H9 (cell line): ENCODE measurements at regions not wholly inside any gene's neighbourhood (a gene's known extent, or its start where the extent isn't known, plus 50 kb on each side); places are given as distances from the start of the nearest gene placed in this dataset.

Source experiments
- DNase-seq: peaks from one replicate; pipeline ENCODE4 v3.0.0-alpha.2; 2017
- H2AFZ ChIP-seq: one replicate; pipeline ENCODE4 v1.6.1; 2013; ENCODE audit warnings: mild to moderate bottlenecking, low read length, control low read depth, moderate library complexity
- H2AK5ac ChIP-seq: 2 replicates; pipeline ENCODE4 v1.6.1; 2013; ENCODE audit warnings: low read length, control low read depth, mixed read lengths; ENCODE audit not compliant: insufficient read length
- H2BK120ac ChIP-seq: one replicate; pipeline ENCODE4 v1.6.1; 2013; ENCODE audit warnings: low read depth, mild to moderate bottlenecking, low read length, control low read depth, inconsistent platforms; ENCODE audit not compliant: poor library complexity, severe bottlenecking
- H2BK12ac ChIP-seq: 2 replicates; pipeline ENCODE4 v1.6.1; 2013; ENCODE audit warnings: low read length, control low read depth, mixed read lengths, low read depth; ENCODE audit not compliant: insufficient read length
- H2BK15ac ChIP-seq: 2 replicates; pipeline ENCODE4 v1.6.1; 2013; ENCODE audit warnings: low read depth, low read length, control low read depth
- H2BK20ac ChIP-seq: one replicate; pipeline ENCODE4 v1.6.1; 2013; ENCODE audit warnings: low read depth, mild to moderate bottlenecking, low read length, control low read depth, inconsistent platforms; ENCODE audit not compliant: poor library complexity, severe bottlenecking
- H2BK5ac ChIP-seq: 2 replicates; pipeline ENCODE4 v1.6.1; 2013; ENCODE audit warnings: low read length, control low read depth, mixed read lengths; ENCODE audit not compliant: insufficient read length
- H3K14ac ChIP-seq: 2 replicates; pipeline ENCODE4 v1.6.1; 2013; ENCODE audit warnings: low read length, control low read depth; ENCODE audit not compliant: insufficient read depth
- H3K18ac ChIP-seq: 2 replicates; pipeline ENCODE4 v1.6.1; 2013; ENCODE audit warnings: low read depth, mild to moderate bottlenecking, mixed read lengths, low read length, control low read depth; ENCODE audit not compliant: insufficient read length
- H3K23ac ChIP-seq: 2 replicates; pipeline ENCODE4 v1.6.1; 2013; ENCODE audit warnings: low read length, control low read depth, mixed read lengths, low read depth; ENCODE audit not compliant: insufficient read length
- H3K23me2 ChIP-seq: 2 replicates; pipeline ENCODE4 v1.6.1; 2013; ENCODE audit warnings: low read depth, mild to moderate bottlenecking, mixed read lengths, low read length, control low read depth; ENCODE audit not compliant: insufficient read length, poor library complexity, severe bottlenecking
- H3K27ac ChIP-seq: 2 replicates; pipeline ENCODE4 v1.5.1; 2013; ENCODE audit warnings: low read length, control low read depth, mixed read lengths, low read depth; ENCODE audit not compliant: insufficient read length
- H3K27me3 ChIP-seq: 2 replicates; pipeline ENCODE4 v1.6.1; 2013; ENCODE audit warnings: low read length, control low read depth, inconsistent platforms; ENCODE audit not compliant: insufficient read depth
- H3K4ac ChIP-seq: 2 replicates; pipeline ENCODE4 v1.6.1; 2013; ENCODE audit warnings: low read depth, mild to moderate bottlenecking, control low read depth, inconsistent platforms, low read length, moderate library complexity
- H3K4me1 ChIP-seq: 2 replicates; pipeline ENCODE4 v1.6.1; 2013; ENCODE audit warnings: low read length, control low read depth, inconsistent platforms; ENCODE audit not compliant: insufficient read depth
- H3K4me2 ChIP-seq: 2 replicates; pipeline ENCODE4 v1.6.1; 2013; ENCODE audit warnings: low read length, control low read depth, mixed read lengths; ENCODE audit not compliant: insufficient read length, insufficient read depth
- H3K56ac ChIP-seq: 2 replicates; pipeline ENCODE4 v1.6.1; 2013; ENCODE audit warnings: low read depth, mild to moderate bottlenecking, mixed read lengths, low read length, control low read depth; ENCODE audit not compliant: insufficient read length
- H3K79me1 ChIP-seq: 2 replicates; pipeline ENCODE4 v1.6.1; 2013; ENCODE audit warnings: low read depth, mild to moderate bottlenecking, moderate library complexity, low read length, control low read depth, inconsistent platforms; ENCODE audit not compliant: insufficient read depth, poor library complexity, severe bottlenecking
- H3K79me2 ChIP-seq: 2 replicates; pipeline ENCODE4 v1.6.1; 2013; ENCODE audit warnings: low read length, control low read depth, inconsistent platforms; ENCODE audit not compliant: insufficient read depth
- H3K9ac ChIP-seq: 2 replicates; pipeline ENCODE4 v1.6.1; 2013; ENCODE audit warnings: low read length, control low read depth, mixed read lengths; ENCODE audit not compliant: insufficient read length; ENCODE audit errors: extremely low read depth
- H3K9me3 ChIP-seq: one replicate; pipeline ENCODE4 v1.6.1; 2013; ENCODE audit warnings: low read depth, low read length, inconsistent platforms; ENCODE audit not compliant: control insufficient read depth
- H3T11ph ChIP-seq: one replicate; pipeline ENCODE4 v1.6.1; 2013; ENCODE audit warnings: mild to moderate bottlenecking, low read length, control low read depth, inconsistent platforms
- H4K20me1 ChIP-seq: one replicate; pipeline ENCODE4 v1.6.1; 2013; ENCODE audit not compliant: control insufficient read depth, insufficient read length, insufficient read depth
- H4K5ac ChIP-seq: 2 replicates; pipeline ENCODE4 v1.6.1; 2013; ENCODE audit warnings: low read depth, mild to moderate bottlenecking, mixed read lengths, low read length, control low read depth; ENCODE audit not compliant: insufficient read length
- H4K8ac ChIP-seq: replicated peaks from 2 replicates; pipeline ENCODE4 v1.6.1; 2013; ENCODE audit warnings: low read length, control low read depth, mixed read lengths, low read depth; ENCODE audit not compliant: insufficient read length
- H4K91ac ChIP-seq: 2 replicates; pipeline ENCODE4 v1.6.1; 2013; ENCODE audit warnings: low read depth, mild to moderate bottlenecking, moderate library complexity, mixed read lengths, low read length, control low read depth; ENCODE audit not compliant: insufficient read length
- H3K27ac Mint-ChIP-seq, 3 experiments: 2 replicates in 2 of 3; 3 replicates in 1 of 3; pipeline ENCODE4 v1.8.0; 2020 to 2021; ENCODE audit warnings: mixed read lengths in 3 of 3, mild to moderate bottlenecking in 1 of 3, moderate library complexity in 1 of 3
- H3K27me3 Mint-ChIP-seq: 2 replicates; pipeline ENCODE4 v1.8.0; 2021; ENCODE audit warnings: low read depth, mild to moderate bottlenecking, moderate library complexity, mixed read lengths
- H3K36me3 Mint-ChIP-seq, 3 experiments: 2 replicates in 2 of 3; 3 replicates in 1 of 3; pipeline ENCODE4 v1.8.0; 2020 to 2021; ENCODE audit warnings: low read depth in 3 of 3, mixed read lengths in 3 of 3; ENCODE audit not compliant: insufficient read depth in 1 of 3
- H3K4me1 Mint-ChIP-seq, 2 experiments: 2 replicates each; pipeline ENCODE4 v1.8.0; 2020; ENCODE audit warnings: mixed read lengths in 2 of 2
- H3K4me3 Mint-ChIP-seq, 2 experiments: 2 replicates in 1 of 2; 3 replicates in 1 of 2; pipeline ENCODE4 v1.8.0; 2020 to 2021; ENCODE audit warnings: mild to moderate bottlenecking in 2 of 2, mixed read lengths in 2 of 2, moderate library complexity in 1 of 2
- H3K9me3 Mint-ChIP-seq, 2 experiments: 2 replicates in 1 of 2; 3 replicates in 1 of 2; pipeline ENCODE4 v1.8.0; 2020; ENCODE audit warnings: mild to moderate bottlenecking in 2 of 2, mixed read lengths in 2 of 2, moderate library complexity in 1 of 2
- WGBS: extraction: QIAGEN DNeasy Blood & Tissue Kit; methylation state at CpG from one replicate; pipeline ENCODE4 v1.1.7; 2013; ENCODE audit warnings: missing lambda C conversion rate, low lambda C conversion rate, mixed read lengths; ENCODE audit not compliant: insufficient read length; ENCODE audit errors: extremely low coverage; 5-methylcytosine and 5-hydroxymethylcytosine counted together
- TF ChIP-seq, protein P1 (sequence below): fragments of 200-600 bp; sonication (generic); conservative IDR thresholded peaks from 3 replicates; pipeline ENCODE4 v1.8.0; 2021; ENCODE audit warnings: antibody characterized with exemption, mild to moderate bottlenecking

- Histone ChIP-seq H2AFZ (no peak overlapping the region), H4K8ac (no peak overlapping the region), H2BK20ac (no peak overlapping the region), H2BK120ac (no peak overlapping the region), H3K27me3 (no peaks in the 10 kb centered on the region), H3K4ac (no peak overlapping the region), H3K18ac (no peak overlapping the region), H3K27ac (no peak overlapping the region), H2BK5ac (no peak overlapping the region), H2AK5ac (no peak overlapping the region), H3K4me2 (no peak overlapping the region), H4K20me1 (no peaks in the 10 kb centered on the region), H3K79me2 (no peaks in the 10 kb centered on the region), H3K4me1 (peaks cover 2% of the 10 kb centered on the region; the same call in 1 of the 2 replicates), H2BK15ac (no peak overlapping the region), H3K23ac (no peak overlapping the region), H3K9ac (no peak overlapping the region), H4K5ac (no peak overlapping the region), H3K56ac (no peak overlapping the region), H4K91ac (no peak overlapping the region), H3T11ph (no peak overlapping the region), H3K23me2 (no peaks in the 10 kb centered on the region), H2BK12ac (no peak overlapping the region), H3K79me1 (no peaks in the 10 kb centered on the region), H3K14ac (no peak overlapping the region), H3K9me3 (no peaks in the 10 kb centered on the region)
- TF ChIP-seq, protein P1, sequence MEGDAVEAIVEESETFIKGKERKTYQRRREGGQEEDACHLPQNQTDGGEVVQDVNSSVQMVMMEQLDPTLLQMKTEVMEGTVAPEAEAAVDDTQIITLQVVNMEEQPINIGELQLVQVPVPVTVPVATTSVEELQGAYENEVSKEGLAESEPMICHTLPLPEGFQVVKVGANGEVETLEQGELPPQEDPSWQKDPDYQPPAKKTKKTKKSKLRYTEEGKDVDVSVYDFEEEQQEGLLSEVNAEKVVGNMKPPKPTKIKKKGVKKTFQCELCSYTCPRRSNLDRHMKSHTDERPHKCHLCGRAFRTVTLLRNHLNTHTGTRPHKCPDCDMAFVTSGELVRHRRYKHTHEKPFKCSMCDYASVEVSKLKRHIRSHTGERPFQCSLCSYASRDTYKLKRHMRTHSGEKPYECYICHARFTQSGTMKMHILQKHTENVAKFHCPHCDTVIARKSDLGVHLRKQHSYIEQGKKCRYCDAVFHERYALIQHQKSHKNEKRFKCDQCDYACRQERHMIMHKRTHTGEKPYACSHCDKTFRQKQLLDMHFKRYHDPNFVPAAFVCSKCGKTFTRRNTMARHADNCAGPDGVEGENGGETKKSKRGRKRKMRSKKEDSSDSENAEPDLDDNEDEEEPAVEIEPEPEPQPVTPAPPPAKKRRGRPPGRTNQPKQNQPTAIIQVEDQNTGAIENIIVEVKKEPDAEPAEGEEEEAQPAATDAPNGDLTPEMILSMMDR: no peak
- Mint-ChIP-seq H3K27ac (no peak overlapping the region), H3K9me3 (peaks cover 5 to 7% of the 10 kb centered on the region in 2 experiments; a peak in 4 of 5 replicates), H3K4me3 (no peak overlapping the region), H3K36me3 (peaks cover 0 to 10% (median 4%) of the 10 kb centered on the region in 3 experiments; a peak in 4 of 7 replicates), H3K4me1 (peaks cover 25 to 30% of the 10 kb centered on the region in 2 experiments), H3K27me3 (no peaks in the 10 kb centered on the region; the same call in 1 of the 2 replicates)
- WGBS: no CpG with 5 or more reads among the region's 1 CpG
- DNase-seq: no peak
These were observed 370.6 kb upstream of the TBL1XR1 start for GRCh38 chr3:177567833-177568232.
